ENCODE measurements at regions not wholly inside any gene's neighbourhood (a gene's known extent, or its start where the extent isn't known, plus 50 kb on each side); places are given as distances from the start of the nearest gene placed in this dataset.

DNA sequence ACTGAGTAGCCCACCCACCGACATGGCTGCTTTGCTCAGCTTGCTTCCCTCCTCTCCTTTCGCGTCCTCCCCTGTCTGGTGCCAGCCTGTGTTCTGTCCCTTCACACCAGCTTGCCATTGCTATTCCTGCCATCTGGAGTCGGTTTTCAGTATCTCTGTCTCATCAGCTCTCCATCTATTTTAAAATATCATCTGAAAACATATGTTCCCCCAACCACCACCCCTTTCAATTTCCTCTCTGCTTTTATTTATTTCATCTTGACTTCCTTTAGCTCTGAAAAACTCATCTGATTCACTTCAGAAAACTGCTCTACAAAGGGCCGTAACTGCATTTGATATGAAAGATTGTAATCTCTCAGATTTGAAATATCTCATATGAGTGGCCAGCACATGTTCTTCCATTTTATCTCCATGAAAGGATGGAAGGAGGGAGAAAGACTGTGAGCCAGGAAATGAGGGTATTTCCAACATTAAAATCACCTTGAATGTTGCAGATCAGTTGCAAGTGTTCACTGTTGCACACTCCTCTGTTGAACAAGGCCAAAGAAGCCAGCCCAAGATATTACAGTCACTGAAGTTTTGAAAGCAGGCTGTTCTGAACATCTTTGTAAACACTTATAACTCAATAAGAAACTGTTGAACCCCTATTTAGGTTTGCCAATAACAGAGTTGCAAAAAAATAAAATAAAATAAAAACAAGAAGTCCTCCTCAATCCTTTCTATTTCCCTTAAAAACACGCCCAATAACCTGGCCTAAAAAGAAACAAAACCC is 202.4 kb upstream of the NEBL start:
- FAIRE-seq (no peak), DNase-seq (ENCODE audit: low spot score) (no peak)

DNA sequence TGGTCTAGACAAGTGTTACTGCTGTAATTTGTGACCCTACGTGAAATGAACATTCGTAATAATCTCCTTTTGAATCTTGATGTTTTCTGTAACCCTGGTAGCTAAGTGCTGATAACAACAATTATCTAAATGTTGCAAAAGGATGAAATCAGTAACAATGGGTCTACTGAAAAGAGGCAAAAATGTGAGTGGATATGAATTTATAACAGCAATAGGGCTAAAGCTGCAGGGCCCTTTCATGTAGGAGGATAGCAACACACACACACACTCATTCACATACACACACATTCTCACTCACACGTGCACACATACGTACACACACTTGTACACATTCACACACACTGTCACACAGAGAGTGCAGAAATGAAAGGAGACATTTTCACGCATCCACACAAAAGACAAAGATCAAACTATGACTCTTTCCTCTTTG is 200.8 kb upstream of the NEBL start:
- FAIRE-seq = no peak
- no peak for DNase-seq (ENCODE audit: low spot score)

DNA sequence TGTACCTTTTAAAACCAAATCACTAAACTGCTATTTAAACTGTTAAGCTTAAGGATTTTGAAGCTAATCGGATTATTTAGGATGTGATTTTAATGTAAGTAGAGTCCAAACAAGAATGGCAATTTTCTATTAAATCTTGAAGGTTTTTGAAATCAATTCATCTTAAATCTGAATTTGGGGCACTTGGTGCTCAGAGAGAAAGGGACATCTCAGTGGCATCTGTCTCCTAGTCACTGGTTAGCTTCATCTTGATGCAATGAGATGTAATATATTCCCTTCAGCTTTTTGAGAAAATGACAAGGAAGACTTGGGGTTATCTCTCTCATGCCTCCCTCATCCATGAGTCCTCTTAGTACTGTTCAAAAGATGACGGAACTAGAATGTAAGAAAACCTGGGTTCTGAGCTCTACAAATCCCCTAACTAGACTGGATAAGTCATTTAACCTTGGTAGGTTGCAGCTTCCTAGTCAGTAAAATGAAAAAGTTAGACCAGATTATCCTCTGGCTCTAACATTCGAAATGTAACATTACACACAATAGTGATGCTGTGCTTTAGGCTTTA is 198.5 kb upstream of the NEBL start:
- no peak for DNase-seq (ENCODE audit: low spot score)
- FAIRE-seq = no peak

DNA sequence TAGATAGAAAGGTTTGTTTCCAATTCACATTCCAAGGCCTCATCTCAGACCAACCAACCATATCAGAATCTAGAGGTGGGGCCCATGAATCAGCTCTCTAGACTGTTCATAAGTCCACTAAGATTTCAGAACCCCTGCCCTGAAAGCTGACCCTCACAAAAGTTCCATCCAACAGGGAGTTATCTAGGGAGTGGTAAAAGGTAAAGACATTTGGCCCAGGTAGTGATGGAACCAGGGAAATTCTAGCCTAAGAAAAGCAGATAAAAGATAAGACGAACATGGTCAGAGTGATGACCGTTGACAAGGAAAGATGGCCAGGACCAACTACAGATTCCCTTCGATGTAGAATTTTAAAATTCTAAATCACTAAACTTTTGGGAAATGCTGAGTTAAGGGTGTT is 198.0 kb upstream of the NEBL start:
- FAIRE-seq (no peak), DNase-seq (ENCODE audit: low spot score) (no peak)

DNA sequence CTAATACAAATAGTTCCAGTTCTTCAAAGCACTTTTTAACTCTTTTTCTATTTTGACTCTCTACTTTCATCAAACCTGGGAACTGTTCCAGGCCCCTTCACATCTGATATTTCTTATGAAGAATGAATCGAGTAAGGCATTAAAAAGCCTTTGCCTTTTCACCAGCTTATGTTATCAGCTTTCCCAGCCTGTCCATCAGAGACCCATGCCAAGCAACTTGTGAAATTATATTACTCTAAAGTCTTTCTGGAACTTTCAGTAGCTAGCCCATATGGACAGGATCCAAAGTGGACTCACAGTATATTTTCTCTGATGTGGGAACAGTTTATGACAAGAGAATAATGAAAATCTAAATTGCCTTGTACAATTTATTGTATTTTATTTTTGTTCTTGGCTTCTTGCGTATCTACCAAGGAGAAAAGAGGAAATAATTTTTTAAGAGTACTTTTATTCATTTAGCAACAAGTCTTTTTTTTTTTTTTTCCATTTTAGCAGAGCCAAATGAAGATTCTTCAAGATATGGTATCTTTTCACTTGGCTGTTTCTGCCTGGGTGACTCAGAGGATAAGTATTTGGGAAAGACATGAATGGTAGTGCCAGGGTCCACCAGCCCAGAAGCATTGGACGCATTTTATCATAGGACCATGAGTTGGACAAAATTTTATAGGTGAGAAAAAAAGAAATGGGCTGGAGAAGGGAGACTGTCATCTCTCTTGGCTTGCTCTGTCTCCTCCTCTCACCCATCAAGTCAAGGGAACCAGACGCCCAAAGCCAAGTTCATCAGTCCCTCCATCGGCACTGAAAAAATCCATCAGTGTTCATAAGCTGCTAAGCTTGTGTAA is 195.8 kb upstream of the NEBL start:
- DNase-seq (ENCODE audit: low spot score) (peak; percentile 43), FAIRE-seq (no peak)

DNA sequence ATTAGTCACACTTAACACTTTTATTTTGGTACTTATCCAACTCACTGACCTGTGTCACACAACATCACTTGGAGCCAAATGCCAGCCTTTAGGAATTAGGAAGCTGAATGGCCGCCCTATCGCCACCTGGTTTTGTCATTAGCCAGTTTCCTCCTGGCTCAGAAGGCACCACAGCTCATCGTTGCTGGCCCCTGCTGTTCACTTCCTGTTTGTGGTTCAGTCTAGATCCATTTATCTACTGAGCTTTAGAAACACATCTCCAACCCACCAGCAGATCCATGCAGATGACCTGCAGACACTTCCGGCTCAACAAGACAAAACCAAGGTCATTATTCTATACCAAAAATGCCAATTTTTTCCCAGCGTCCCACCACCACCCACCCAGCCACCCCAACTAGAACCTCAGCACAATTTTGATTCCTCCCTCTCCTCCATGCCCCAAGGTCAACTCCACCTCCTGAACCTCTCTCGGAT is 193.5 kb upstream of the NEBL start:
- DNase-seq (ENCODE audit: low spot score) (no peak), FAIRE-seq (no peak)

DNA sequence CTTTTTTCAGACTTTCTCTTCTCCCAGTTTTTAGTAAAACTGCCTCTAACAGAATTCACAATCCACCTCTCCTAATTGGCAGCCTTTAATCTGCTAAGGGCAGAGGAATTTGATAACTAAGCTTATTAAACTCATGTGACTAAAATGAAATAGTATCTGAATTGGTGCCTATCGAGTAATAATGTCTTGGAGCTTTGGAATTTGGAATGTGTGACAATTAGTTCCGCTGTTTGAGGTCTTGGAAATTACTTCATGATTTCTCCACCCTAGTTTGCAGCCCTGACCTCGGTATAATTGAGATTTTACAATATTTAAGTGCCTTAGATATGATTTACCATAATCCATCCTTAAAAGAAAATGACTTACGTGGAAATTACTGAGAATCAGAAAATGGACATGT is 190.4 kb upstream of the NEBL start:
- FAIRE-seq = no peak
- no peak for DNase-seq (ENCODE audit: low spot score)

DNA sequence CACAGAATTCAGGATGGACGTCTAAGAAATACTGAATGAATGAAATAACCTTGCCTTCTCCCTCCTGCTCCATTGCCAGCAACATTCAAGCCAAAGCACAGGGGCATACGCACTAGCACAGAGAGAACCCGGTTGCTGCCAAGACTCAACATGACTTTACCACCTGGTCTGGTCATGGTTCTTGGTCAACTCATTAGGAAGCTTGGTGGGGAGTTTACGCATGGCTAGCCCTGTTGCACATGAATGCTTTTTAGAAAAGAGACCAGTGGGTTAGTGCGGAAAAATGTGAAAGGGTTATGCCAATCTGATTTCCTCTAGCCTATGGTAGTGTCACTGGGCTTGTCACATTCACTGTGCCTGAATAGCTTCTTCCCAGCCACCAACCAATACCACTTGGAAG is 187.6 kb upstream of the NEBL start:
- no peak for DNase-seq (ENCODE audit: low spot score)
- FAIRE-seq = no peak

DNA sequence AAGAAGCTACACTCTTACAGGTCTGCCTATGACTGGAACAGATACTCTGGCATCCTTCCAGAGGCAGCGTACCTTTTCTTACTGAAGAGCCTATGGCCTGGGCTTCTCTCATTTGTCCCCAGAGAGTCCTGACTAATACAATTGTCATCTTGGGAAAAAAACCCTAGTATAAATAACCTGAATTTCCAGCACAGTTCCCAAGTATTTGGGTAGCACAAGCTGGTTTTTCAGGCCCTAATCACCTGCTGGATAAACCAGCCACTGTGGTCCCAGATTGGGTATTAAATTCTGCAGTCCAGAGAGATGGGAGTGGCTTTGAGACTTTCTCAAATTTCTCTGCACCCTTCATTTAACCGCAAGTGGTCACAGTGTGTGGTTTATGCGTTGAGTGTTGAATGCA is 186.8 kb upstream of the NEBL start:
- peak; percentile 39 for DNase-seq (ENCODE audit: low spot score)
- no peak for FAIRE-seq

DNA sequence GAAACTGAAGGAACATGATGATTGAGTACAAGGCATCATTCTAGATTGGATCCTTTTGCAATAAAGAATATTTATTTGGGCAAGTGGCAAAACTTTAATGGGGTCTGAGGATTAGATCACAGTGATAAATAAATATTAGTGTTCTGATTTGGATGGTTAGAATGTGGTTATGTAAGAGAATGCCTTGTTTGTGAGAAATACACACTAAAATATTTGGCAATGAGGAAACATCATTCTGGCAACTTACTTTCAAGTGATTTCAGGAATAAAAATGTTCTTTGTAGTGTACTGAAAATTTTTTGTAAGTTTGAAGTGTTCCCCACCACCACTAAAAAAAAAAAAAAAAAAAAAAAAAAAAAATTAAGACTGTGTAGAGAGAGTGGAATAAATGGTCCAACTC is 185.1 kb upstream of the NEBL start:
- no peak for DNase-seq (ENCODE audit: low spot score)
- no peak for FAIRE-seq

DNA sequence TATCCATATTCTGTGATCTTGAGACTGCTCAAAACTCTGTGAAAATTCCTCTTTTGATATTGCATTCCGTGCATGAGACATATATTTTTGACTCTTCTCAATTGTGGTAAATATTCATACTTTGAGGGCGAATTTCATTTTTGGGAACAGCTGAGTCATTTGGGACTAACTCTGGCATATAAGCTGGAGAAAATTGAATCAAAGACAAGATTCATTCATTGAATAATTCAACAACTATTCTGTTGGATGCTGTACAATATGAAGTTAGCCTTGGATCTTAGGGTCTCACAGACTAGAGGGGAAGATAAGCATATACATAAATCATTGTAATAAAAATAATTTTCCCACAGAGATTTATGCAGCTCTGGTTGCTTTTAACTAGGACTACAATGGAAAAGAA is 183.2 kb upstream of the NEBL start:
- DNase-seq (ENCODE audit: low spot score) (no peak), FAIRE-seq (no peak)

DNA sequence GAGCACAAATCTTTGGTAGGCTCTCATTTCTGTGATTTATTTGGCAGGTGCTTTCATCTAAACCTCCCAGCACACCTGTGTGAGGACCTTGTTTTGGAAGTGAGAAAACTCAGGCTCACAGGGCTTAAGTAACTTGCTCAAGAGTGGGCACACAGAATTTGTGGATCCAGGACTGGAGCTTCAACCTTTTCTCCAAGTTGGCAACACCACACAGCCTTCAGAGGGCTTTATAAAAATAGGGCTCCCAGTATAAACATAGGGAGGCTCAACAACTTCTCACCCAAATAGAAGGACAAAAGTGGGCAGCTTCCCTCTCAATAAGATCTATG is 182.2 kb upstream of the NEBL start:
- no peak for DNase-seq (ENCODE audit: low spot score)
- FAIRE-seq = no peak

DNA sequence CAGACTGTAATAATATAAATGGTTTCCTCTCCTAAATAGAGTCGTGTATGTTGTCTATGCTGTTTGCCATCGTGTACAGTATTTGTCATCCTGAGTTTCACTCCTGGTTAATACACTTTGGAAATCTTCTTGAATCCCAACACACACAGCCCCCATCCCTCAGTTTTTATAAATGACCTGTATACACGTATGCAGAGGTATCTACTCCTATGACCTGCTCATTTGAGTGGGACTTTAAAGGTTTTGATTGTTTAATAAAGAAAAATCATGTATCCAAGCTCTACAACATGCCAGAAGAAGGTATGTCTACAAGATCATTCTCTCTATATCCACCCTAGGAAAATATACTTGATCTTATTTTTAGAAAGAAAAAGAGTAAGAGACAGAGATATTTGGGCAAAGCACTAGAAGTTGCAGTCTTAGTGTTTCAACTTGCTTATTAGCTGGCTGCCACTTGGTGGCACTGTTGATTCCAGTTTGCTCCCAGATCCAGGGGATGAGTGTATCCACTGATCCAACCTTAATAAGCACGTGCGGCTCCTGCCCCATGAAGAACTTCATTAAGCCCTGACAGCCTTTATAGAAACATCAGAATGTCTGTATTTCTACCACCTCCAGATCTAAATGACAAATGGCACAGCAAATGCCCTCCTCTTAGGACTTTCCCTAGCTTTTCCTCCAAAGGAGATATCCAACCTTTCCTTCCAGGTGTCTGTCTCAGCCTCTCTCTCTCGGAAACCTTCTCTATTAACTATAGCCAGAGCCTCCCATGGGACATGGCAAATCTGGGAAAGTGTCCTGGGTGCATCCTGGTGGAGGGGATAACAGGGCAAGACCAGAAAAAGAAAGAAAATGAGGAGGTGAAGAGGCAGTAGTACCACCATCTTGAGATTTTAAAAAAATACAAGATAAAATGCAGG is 181.6 kb upstream of the NEBL start:
- FAIRE-seq (peak; percentile 40), DNase-seq (ENCODE audit: low spot score) (peak; percentile 60)

DNA sequence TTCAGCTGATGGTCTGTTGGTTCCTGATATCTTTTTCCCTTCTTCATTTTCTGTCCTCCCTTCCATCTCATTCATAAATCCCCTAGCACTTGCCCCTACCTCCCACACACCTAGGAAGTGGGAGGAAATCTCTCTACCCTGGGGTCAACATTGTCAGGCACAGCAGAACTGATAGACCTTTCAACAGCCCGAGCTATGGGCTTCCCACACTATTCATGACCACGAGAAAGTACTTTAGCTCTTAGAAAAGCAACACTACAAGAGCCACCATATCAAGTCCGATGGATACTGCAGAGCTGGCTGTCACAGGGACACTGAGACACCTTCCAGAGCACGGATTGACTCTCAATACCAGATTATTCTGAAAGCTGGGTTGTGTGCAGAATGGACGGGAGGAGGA is 180.6 kb upstream of the NEBL start:
- DNase-seq (ENCODE audit: low spot score) = no peak
- no peak for FAIRE-seq

DNA sequence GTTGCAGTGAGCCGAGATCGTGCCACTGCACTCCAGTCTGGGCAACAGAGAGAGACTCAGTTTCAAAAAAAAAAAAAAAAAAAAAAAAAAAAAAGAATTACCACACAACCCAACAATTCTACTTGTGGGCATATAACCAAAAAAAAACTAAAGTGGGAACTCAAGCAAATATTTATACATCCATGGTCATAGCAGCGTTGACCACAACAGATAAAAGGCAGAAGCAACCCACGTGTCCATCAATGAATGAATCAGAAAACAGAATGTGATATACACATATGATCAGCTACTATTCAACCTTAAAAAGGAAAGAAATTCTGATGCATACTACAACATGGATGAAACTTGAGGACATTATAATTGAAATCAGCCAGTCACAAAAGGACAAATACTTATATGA is 179.3 kb upstream of the NEBL start:
- DNase-seq (ENCODE audit: low spot score) (no peak), FAIRE-seq (no peak)

DNA sequence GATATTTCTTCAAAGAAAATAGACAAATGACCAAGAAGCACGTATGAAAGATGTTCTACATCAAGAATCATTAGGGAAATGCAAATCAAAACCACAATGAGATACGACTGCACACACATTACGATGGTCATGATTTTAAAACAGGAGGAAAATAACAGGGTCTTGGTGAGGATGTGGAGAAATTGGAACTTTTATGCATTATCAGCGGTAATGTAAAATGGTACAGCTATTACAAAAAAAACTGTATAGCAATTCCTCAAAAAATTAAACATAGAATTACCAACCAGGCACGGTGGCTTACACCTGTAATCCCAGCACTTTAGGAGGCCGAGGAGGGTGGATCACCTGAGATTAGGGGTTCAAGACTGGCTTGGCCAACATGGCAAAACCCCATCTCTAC is 178.8 kb upstream of the NEBL start:
- FAIRE-seq (no peak), DNase-seq (ENCODE audit: low spot score) (no peak)

DNA sequence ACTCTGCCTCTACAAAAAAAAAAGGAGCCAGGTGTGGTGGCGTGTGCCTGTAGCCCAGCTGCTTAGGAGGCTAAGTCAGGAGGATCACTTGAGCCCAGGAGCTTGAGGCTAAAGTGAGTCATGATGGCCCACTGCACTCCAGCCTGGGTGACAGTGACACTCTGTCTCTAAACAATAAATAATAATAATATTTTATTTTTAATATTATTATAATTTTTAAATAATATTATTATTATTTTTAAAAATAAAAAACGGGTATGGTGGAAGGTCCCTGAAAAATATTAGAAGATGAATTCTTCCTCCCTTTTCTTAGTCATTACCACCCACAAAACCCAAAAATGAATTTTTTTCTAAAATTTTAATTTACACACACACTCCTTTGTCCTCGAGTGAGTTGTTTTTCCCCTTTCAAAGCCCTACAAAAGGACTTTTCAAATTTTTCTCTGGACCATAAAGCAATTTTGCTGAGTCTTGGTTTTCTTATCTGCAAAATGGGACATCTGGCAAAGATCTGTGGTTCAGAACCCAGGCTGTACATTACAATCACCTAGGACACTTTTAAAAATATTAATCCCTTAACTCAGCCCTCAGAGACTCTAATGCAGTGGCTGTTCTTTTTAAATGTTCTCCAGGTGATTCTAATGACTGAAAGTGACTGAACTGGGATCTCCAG is 174.0 kb upstream of the NEBL start:
- FAIRE-seq (no peak), DNase-seq (ENCODE audit: low spot score) (no peak)

DNA sequence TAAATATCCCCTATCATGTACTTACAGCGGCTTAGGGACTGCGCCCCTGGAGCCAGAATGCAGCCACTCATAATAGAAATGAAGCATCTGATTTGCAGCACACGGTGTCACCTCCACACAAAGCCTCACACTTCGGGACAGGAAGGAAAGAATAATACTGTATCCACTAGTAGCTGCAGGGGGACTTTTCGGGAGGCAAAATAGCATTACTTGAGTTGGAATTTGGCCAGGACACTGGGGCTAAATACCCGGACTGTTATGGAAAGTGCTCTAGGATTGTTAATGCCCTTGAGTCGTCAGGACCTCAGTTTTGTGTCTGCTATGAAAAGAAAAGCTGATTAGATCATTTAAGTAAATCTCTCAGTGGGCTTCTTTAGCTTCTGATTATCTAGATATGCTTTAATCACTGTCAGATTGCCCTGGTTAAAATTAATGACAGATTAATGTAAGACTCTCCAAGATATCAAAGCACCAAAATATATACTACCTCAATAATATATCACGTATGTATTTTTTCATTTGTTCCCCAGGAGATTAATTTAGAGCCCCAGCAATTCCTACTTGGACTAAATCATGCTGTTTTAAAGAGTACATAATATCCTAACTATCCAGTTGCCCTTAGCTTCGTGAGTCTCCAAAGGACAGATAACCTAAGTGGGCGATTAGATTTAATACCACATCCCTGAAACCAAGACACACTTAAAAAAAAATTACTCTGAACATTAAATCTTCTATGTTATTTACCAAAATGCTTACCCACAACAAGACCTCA is 173.0 kb upstream of the NEBL start:
- FAIRE-seq = no peak
- no peak for DNase-seq (ENCODE audit: low spot score)

DNA sequence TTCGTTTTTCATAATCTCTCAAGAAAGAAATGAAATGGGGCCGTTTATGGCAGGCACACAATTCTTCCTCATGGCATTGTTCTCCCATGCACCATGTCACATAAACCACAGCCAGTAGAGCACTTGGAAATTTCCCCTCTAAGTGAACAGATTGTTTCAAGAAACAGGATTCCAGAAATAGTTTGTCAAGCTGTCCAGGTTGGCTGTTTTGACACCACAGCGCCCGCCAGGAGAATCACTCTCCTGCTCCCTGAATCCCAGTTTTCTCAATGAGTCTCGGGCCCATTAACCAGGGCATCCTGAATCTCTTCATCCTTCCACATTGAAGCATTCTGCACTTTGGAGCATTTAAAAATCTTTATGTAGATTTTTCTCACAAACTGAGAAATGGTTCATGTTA is 172.2 kb upstream of the NEBL start:
- no peak for FAIRE-seq
- no peak for DNase-seq (ENCODE audit: low spot score)

DNA sequence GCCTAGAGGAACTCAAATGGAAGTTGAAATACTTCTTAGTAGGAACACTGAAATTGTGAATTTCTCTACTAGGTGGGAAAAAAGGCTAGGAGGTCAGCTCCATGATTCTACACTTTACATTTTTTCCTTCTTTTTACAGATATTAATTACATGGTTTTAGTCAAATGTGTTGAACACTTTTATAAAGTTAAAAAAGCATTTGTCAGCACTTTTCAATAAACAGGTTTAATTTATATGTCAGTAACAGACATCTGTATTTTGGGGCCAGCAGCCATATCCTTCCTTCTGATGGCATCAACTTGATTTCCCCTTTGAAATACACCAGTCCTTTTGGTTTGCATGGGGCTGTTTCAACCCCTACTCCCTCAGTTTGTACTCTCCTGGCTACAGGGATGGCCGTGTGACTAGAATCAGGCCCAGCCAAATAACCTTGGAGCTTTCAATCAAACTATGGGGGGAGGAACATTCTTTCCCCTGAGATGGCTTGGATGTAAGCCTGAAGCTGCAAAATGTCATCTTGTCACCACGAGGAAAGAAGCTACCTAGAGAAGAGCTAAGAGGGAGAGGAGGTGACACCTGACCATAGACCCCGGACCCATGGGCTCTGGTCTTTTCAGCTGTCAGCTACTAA is 171.0 kb upstream of the NEBL start:
- no peak for DNase-seq (ENCODE audit: low spot score)
- FAIRE-seq = no peak

Data from urothelium cell line (cell line).